ENCODE measurements at regions not wholly inside any gene's neighbourhood (a gene's known extent, or its start where the extent isn't known, plus 50 kb on each side); places are given as distances from the start of the nearest gene placed in this dataset.

DNA sequence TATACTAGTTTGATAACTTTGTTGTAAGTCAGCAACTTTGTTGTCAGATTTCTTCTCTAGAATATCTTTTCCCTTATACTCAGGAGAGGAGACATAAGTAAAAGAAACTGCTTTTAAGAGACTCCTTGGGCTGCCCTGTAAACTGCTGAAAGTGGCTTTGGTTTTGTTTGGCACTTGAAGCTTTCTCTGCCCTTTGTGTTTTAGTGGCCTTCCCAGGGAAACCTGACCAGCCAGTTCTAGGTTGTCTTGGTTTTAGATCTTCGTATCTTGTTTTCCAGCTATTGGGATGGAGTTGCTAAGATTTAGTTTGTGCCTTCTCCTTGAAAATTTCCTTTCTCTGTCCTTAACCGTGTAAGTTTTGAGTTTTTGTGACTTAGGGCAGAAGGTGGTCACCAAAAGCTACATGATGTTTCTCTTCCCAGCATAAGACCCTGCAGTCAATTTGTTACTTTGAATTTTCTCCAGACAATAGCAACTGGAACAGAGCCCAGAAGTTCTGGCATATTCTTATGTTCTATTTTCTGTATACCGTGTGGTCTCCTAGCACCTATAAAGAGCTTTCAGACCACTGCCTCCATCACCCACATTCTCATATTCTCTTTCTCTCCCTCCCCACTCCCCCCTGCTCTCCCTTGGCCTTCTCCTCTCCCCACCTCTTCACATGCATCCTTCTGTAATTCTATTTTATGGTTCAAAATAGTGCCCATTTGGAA, 81.1 kb downstream of the BOLA3 start:
- Histone ChIP-seq H3F3A (ENCODE audit: control insufficient read depth, insufficient read depth) (no peaks in the 10 kb centered on the region; the same call in 1 of the 2 replicates), H3K79me2 (ENCODE audit: control insufficient read depth, low read length) (peaks cover 42% of the 10 kb centered on the region), H3K4me2 (ENCODE audit: low read length) (no peak overlapping the region), H3K4me1 (ENCODE audit: control insufficient read depth, low read length) (no peaks in the 10 kb centered on the region), H3K27ac (ENCODE audit: low read depth, low read length) (no peak overlapping the region), H3K9me3 (ENCODE audit: control insufficient read depth, insufficient read depth, low read length) (no peaks in the 10 kb centered on the region), H3K4me3 (ENCODE audit: low read length) (no peak overlapping the region), H3K9me2 (replicated peaks; ENCODE audit: control insufficient read depth, low read length) (no peaks in the 10 kb centered on the region), H3K27me3 (ENCODE audit: control insufficient read depth, low read length) (no peaks in the 10 kb centered on the region), H3K36me3 (ENCODE audit: control insufficient read depth, low read length) (no peaks in the 10 kb centered on the region), H4K20me1 (ENCODE audit: control insufficient read depth, insufficient read depth, low read depth, low read length) (no peaks in the 10 kb centered on the region)
- TF ChIP-seq, protein P1, sequence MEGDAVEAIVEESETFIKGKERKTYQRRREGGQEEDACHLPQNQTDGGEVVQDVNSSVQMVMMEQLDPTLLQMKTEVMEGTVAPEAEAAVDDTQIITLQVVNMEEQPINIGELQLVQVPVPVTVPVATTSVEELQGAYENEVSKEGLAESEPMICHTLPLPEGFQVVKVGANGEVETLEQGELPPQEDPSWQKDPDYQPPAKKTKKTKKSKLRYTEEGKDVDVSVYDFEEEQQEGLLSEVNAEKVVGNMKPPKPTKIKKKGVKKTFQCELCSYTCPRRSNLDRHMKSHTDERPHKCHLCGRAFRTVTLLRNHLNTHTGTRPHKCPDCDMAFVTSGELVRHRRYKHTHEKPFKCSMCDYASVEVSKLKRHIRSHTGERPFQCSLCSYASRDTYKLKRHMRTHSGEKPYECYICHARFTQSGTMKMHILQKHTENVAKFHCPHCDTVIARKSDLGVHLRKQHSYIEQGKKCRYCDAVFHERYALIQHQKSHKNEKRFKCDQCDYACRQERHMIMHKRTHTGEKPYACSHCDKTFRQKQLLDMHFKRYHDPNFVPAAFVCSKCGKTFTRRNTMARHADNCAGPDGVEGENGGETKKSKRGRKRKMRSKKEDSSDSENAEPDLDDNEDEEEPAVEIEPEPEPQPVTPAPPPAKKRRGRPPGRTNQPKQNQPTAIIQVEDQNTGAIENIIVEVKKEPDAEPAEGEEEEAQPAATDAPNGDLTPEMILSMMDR (IDR thresholded peaks at IDR 0.05; ENCODE audit: low read depth, low read length, poor library complexity, severe bottlenecking) = no peak
- TF ChIP-seq EZH2phosphoT487 (IDR thresholded peaks at IDR 0.05; ENCODE audit: borderline replicate concordance, low read length) = no peak

DNA sequence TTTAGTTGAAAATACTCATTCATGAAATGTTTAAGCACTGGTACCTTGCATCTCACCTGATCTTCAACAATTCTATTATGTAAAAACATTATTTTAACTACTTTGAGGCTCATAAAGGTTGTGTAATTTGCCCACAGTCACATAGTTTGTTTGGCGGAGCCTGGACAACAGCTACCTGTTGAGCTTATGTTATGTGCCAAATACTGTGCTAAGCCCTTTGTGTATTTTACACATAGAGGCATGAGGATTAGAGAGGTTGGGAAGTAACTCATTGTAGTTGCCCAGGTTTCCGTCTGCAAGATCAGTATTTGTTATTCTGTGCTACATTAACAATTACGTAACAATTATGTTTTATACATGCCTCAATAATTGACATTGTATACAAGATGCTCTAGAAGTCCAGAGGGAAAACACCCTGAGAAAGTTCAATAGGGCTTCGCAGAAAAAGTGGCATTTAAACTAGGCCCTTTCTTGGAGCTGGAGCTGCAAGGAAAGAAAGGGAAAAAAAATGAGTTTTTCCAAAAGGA, 80.4 kb downstream of the BOLA3 start:
- Histone ChIP-seq H3K27ac (ENCODE audit: low read depth, low read length) (no peak overlapping the region), H4K20me1 (ENCODE audit: control insufficient read depth, insufficient read depth, low read depth, low read length) (no peaks in the 10 kb centered on the region), H3K27me3 (ENCODE audit: control insufficient read depth, low read length) (no peaks in the 10 kb centered on the region), H3K9me3 (ENCODE audit: control insufficient read depth, insufficient read depth, low read length) (no peaks in the 10 kb centered on the region), H3K4me2 (ENCODE audit: low read length) (no peak overlapping the region), H3K9me2 (replicated peaks; ENCODE audit: control insufficient read depth, low read length) (no peaks in the 10 kb centered on the region), H3K4me3 (ENCODE audit: low read length) (no peak overlapping the region), H3K36me3 (ENCODE audit: control insufficient read depth, low read length) (no peaks in the 10 kb centered on the region), H3F3A (ENCODE audit: control insufficient read depth, insufficient read depth) (no peaks in the 10 kb centered on the region; the same call in 1 of the 2 replicates), H3K79me2 (ENCODE audit: control insufficient read depth, low read length) (peaks cover 45% of the 10 kb centered on the region), H3K4me1 (ENCODE audit: control insufficient read depth, low read length) (no peaks in the 10 kb centered on the region)
- no peak for TF ChIP-seq EZH2phosphoT487 (IDR thresholded peaks at IDR 0.05; ENCODE audit: borderline replicate concordance, low read length)
- TF ChIP-seq, protein P1 (IDR thresholded peaks at IDR 0.05; ENCODE audit: low read depth, low read length, poor library complexity, severe bottlenecking) = no peak

DNA sequence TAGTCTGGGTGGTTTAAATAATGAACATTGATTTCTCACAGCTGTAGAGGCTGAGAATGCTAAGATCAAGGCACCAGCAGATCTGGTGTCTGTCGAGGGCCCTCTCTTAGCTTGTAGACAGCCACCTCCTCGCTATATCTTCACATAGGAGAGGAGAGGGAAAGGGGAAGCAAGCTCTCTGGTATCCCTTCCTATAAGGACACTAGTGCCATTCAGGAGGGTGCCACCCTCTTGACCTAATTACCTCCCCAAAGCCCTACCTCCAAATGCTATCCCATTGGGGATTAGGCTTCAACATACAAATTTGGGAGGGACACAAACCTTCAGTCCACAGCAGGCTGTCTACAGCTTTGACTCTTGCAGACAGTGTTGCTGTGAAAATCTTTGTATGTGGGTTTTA, 76.7 kb downstream of the BOLA3 start:
- H3K4me3 ChIP-seq (ENCODE audit: low read length) = no peak overlapping the region
- H3K27me3 ChIP-seq (ENCODE audit: control insufficient read depth, low read length) = no peaks in the 10 kb centered on the region
- peaks cover 42% of the 10 kb centered on the region for H3K79me2 ChIP-seq (ENCODE audit: control insufficient read depth, low read length)
- peaks cover 14% of the 10 kb centered on the region for H3K36me3 ChIP-seq (ENCODE audit: control insufficient read depth, low read length)
- H3K4me1 ChIP-seq (ENCODE audit: control insufficient read depth, low read length) = no peaks in the 10 kb centered on the region
- H3K4me2 ChIP-seq (ENCODE audit: low read length) = no peak overlapping the region
- no peak for TF ChIP-seq EZH2phosphoT487 (IDR thresholded peaks at IDR 0.05; ENCODE audit: borderline replicate concordance, low read length)
- TF ChIP-seq, protein P1 (IDR thresholded peaks at IDR 0.05; ENCODE audit: low read depth, low read length, poor library complexity, severe bottlenecking) = no peak
- no peak overlapping the region for H3K27ac ChIP-seq (ENCODE audit: low read depth, low read length)
- H3K9me3 ChIP-seq (ENCODE audit: control insufficient read depth, insufficient read depth, low read length) = no peaks in the 10 kb centered on the region
- H4K20me1 ChIP-seq (ENCODE audit: control insufficient read depth, insufficient read depth, low read depth, low read length) = no peaks in the 10 kb centered on the region
- H3K9me2 ChIP-seq (replicated peaks; ENCODE audit: control insufficient read depth, low read length) = no peaks in the 10 kb centered on the region
- H3F3A ChIP-seq (ENCODE audit: control insufficient read depth, insufficient read depth) = no peaks in the 10 kb centered on the region
